Mesothelial cell of epicardium (in vitro differentiated cells): ENCODE measurements at regions not wholly inside any gene's neighbourhood (a gene's known extent, or its start where the extent isn't known, plus 50 kb on each side); places are given as distances from the start of the nearest gene placed in this dataset.

ENCODE experiments used
- DNase-seq, 2 experiments: peaks; one replicate each; pipeline ENCODE4 v3.0.0; 2021; ENCODE audit warnings: low spot score in 2 of 2; ENCODE audit not compliant: unreplicated experiment in 2 of 2
- H3K27ac Mint-ChIP-seq: 2 replicates; pipeline ENCODE4 v1.8.0; 2021; ENCODE audit warnings: mixed read lengths
- H3K27me3 Mint-ChIP-seq: 2 replicates; pipeline ENCODE4 v1.8.0; 2021; ENCODE audit warnings: low read depth, mixed read lengths
- H3K36me3 Mint-ChIP-seq: 2 replicates; pipeline ENCODE4 v1.8.0; 2021; ENCODE audit warnings: mixed read lengths
- H3K4me1 Mint-ChIP-seq: 2 replicates; pipeline ENCODE4 v1.8.0; 2021; ENCODE audit warnings: mixed read lengths
- H3K4me3 Mint-ChIP-seq: 2 replicates; pipeline ENCODE4 v1.8.0; 2021; ENCODE audit warnings: mild to moderate bottlenecking, moderate library complexity, mixed read lengths
- H3K9me3 Mint-ChIP-seq: 2 replicates; pipeline ENCODE4 v1.8.0; 2021; ENCODE audit warnings: mixed read lengths
- TF ChIP-seq, protein P1 (sequence below): fragments of 200-600 bp; sonication (generic); IDR thresholded peaks from one replicate; pipeline ENCODE4 v1.5.0; 2021; ENCODE audit warnings: antibody characterized with exemption; ENCODE audit not compliant: unreplicated experiment

- DNase-seq, result no peak
- Mint-ChIP-seq H3K4me3 (no peak overlapping the region), H3K36me3 (no peaks in the 10 kb centered on the region), H3K4me1 (no peaks in the 10 kb centered on the region), H3K9me3 (peaks cover 4% of the 10 kb centered on the region), H3K27me3 (peaks cover 10% of the 10 kb centered on the region), H3K27ac (no peak overlapping the region)
- TF ChIP-seq, protein P1, sequence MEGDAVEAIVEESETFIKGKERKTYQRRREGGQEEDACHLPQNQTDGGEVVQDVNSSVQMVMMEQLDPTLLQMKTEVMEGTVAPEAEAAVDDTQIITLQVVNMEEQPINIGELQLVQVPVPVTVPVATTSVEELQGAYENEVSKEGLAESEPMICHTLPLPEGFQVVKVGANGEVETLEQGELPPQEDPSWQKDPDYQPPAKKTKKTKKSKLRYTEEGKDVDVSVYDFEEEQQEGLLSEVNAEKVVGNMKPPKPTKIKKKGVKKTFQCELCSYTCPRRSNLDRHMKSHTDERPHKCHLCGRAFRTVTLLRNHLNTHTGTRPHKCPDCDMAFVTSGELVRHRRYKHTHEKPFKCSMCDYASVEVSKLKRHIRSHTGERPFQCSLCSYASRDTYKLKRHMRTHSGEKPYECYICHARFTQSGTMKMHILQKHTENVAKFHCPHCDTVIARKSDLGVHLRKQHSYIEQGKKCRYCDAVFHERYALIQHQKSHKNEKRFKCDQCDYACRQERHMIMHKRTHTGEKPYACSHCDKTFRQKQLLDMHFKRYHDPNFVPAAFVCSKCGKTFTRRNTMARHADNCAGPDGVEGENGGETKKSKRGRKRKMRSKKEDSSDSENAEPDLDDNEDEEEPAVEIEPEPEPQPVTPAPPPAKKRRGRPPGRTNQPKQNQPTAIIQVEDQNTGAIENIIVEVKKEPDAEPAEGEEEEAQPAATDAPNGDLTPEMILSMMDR, result no peak
These were observed 183.1 kb downstream of the GPAM start for GRCh38 chr10:112000466-112000865.

DNA sequence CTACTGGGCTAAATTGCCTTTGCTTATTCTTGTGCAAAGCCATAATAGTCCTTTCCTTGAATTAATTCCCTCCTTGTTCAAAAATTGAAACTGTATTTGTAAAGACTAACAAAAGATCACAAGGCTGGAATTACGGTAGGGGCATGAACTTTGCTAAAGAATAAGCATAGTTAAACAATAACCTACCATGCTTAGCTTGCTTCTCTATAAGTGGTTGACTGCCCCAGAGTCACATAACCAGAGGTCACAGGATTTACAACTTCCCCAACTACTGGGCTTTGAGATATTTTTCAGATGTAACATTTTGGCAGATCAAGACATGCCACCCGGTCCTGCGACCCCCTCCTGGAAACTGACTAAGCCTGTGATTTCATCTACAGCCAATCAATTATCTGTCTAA lies 181.4 kb downstream of the GPAM start:
- no peak overlapping the region for H3K4me3 Mint-ChIP-seq
- DNase-seq, result no peak
- peaks cover 7% of the 10 kb centered on the region for H3K27me3 Mint-ChIP-seq
- TF ChIP-seq, protein P1, result no peak
- H3K9me3 Mint-ChIP-seq, result peaks cover 4% of the 10 kb centered on the region
- no peaks in the 10 kb centered on the region for H3K4me1 Mint-ChIP-seq
- H3K27ac Mint-ChIP-seq, result no peak overlapping the region
- no peaks in the 10 kb centered on the region for H3K36me3 Mint-ChIP-seq

- no peak overlapping the region for H3K4me3 Mint-ChIP-seq
- no peaks in the 10 kb centered on the region for H3K4me1 Mint-ChIP-seq
- H3K27me3 Mint-ChIP-seq, result peaks cover 13% of the 10 kb centered on the region
- H3K9me3 Mint-ChIP-seq, result peaks cover 4% of the 10 kb centered on the region
- DNase-seq, result no peak
- no peaks in the 10 kb centered on the region for H3K36me3 Mint-ChIP-seq
- no peak overlapping the region for H3K27ac Mint-ChIP-seq
- TF ChIP-seq, protein P1, result no peak
These were observed 179.5 kb downstream of the GPAM start for GRCh38 chr10:112004075-112004474.

- H3K9me3 Mint-ChIP-seq, result peaks cover 4% of the 10 kb centered on the region
- H3K27me3 Mint-ChIP-seq, result peaks cover 13% of the 10 kb centered on the region
- no peak overlapping the region for H3K27ac Mint-ChIP-seq
- no peaks in the 10 kb centered on the region for H3K36me3 Mint-ChIP-seq
- H3K4me3 Mint-ChIP-seq, result no peak overlapping the region
- H3K4me1 Mint-ChIP-seq, result no peaks in the 10 kb centered on the region
- TF ChIP-seq, protein P1, result no peak
- DNase-seq, result no peak
These were observed 178.5 kb downstream of the GPAM start for GRCh38 chr10:112005044-112005443.

- H3K4me1 Mint-ChIP-seq, result no peaks in the 10 kb centered on the region
- H3K27me3 Mint-ChIP-seq, result peaks cover 13% of the 10 kb centered on the region
- no peak overlapping the region for H3K27ac Mint-ChIP-seq
- H3K9me3 Mint-ChIP-seq, result peaks cover 4% of the 10 kb centered on the region
- DNase-seq, result no peak
- no peaks in the 10 kb centered on the region for H3K36me3 Mint-ChIP-seq
- no peak overlapping the region for H3K4me3 Mint-ChIP-seq
- TF ChIP-seq, protein P1, result no peak
These were observed 177.2 kb downstream of the GPAM start for GRCh38 chr10:112006407-112006806.

DNA sequence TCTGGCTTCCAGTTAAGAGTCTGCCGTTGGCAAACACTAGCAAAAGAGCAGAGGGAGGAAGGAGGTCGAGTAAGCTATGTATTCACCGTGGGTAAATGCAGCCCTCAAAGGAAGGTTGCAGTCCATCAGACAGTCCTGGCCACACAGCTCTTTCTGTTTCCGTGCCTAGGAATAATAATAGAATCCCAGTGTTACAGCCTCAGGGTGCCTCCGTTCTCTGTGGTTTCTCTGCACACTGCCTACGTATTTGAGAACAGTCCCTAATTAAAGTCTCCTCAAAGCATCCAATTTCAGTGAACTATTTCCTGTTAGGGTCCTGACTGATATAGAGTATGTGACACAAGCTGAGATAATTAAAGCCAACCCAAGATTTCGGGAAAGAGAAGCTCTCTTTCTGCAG lies 176.7 kb downstream of the GPAM start:
- H3K27ac Mint-ChIP-seq, result no peak overlapping the region
- no peaks in the 10 kb centered on the region for H3K4me1 Mint-ChIP-seq
- no peaks in the 10 kb centered on the region for H3K36me3 Mint-ChIP-seq
- TF ChIP-seq, protein P1, result no peak
- H3K27me3 Mint-ChIP-seq, result peaks cover 13% of the 10 kb centered on the region
- no peak overlapping the region for H3K4me3 Mint-ChIP-seq
- no peak for DNase-seq
- H3K9me3 Mint-ChIP-seq, result peaks cover 4% of the 10 kb centered on the region
